NT2/D1 (cell line): ENCODE measurements at regions not wholly inside any gene's neighbourhood (a gene's known extent, or its start where the extent isn't known, plus 50 kb on each side); places are given as distances from the start of the nearest gene placed in this dataset.

Source experiments
- SUZ12 ChIP-seq: IDR thresholded peaks from 2 replicates; pipeline ENCODE4 v1.6.1; 2011; ENCODE audit not compliant: insufficient read length, insufficient read depth; ENCODE audit errors: extremely low read depth
- YY1 ChIP-seq: IDR thresholded peaks from 2 replicates; pipeline ENCODE4 v1.6.1; 2011; ENCODE audit not compliant: insufficient read length, insufficient read depth
- ZNF274 ChIP-seq: IDR thresholded peaks from 2 replicates; pipeline ENCODE4 v1.6.1; 2011; ENCODE audit warnings: mild to moderate bottlenecking, low read depth, low read length

DNA sequence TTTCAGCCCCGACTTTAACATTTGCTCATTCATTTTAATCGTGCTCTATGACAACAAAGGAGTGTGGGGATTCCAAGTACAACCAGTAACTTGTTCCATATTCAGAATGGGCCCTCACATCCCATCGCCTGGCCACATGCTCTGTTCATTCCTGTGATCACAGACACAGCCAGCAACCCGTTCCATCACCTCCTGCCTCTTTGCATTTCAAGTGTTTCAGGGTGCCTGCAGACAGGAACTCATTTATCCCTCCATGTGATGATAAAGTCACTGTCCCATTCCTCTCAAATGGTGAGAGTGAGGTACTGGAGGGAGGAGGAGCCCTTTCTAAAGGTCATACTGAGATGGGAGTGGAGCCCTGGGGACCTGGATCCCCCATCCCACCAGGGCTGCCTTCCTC is 571.1 kb downstream of the MAT2B start:
- no peak for TF ChIP-seq SUZ12
- no peak for TF ChIP-seq ZNF274
- TF ChIP-seq YY1, result no peak
